ENCODE measurements at regions not wholly inside any gene's neighbourhood (a gene's known extent, or its start where the extent isn't known, plus 50 kb on each side); places are given as distances from the start of the nearest gene placed in this dataset.

DNA sequence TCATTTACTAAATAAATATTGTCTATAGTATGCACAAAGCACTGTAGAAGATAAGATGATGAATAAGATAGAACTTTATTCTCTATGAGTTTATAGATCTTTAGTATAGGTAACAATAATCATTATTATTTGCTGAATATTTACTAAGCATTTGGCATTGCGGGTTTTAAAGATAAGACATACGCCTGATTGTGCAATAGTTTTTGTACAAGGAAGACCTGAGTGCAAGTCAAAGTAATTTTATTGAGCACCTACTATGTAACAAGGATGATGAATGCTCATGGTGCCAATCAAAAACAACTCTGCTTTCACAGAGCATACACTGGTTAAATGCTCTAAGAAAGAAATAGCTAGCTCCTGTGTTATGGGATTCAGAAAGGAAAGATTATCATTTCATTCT lies 1461.7 kb upstream of the FLRT2 start:
- TF ChIP-seq EZH2 (IDR thresholded peaks at IDR 0.05; ENCODE audit: low read depth, unreplicated experiment) (no peak), STAT1 (IDR thresholded peaks at IDR 0.05; ENCODE audit: unreplicated experiment) (no peak), JUNB (IDR thresholded peaks at IDR 0.05; ENCODE audit: unreplicated experiment) (no peak)
- TF ChIP-seq, protein P1, sequence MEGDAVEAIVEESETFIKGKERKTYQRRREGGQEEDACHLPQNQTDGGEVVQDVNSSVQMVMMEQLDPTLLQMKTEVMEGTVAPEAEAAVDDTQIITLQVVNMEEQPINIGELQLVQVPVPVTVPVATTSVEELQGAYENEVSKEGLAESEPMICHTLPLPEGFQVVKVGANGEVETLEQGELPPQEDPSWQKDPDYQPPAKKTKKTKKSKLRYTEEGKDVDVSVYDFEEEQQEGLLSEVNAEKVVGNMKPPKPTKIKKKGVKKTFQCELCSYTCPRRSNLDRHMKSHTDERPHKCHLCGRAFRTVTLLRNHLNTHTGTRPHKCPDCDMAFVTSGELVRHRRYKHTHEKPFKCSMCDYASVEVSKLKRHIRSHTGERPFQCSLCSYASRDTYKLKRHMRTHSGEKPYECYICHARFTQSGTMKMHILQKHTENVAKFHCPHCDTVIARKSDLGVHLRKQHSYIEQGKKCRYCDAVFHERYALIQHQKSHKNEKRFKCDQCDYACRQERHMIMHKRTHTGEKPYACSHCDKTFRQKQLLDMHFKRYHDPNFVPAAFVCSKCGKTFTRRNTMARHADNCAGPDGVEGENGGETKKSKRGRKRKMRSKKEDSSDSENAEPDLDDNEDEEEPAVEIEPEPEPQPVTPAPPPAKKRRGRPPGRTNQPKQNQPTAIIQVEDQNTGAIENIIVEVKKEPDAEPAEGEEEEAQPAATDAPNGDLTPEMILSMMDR (conservative IDR thresholded peaks at IDR 0.05; ENCODE audit: low read depth in 2 of 2), result no peak

Measured in GM23338 (cell line).